ENCODE measurements at regions not wholly inside any gene's neighbourhood (a gene's known extent, or its start where the extent isn't known, plus 50 kb on each side); places are given as distances from the start of the nearest gene placed in this dataset.

- TF ChIP-seq ZSCAN16 (tag by site-specific recombination; IDR thresholded peaks at IDR 0.05) (no peak), BCL6B (tag by site-specific recombination; IDR thresholded peaks at IDR 0.05) (no peak), ZNF423 (tag by site-specific recombination; IDR thresholded peaks at IDR 0.05) (no peak)
Observed at GRCh38 chr9:90102292-90102901, 497.6 kb downstream of the GADD45G start (continued).

- TF ChIP-seq KLF10 (tag by site-specific recombination; IDR thresholded peaks at IDR 0.05): no peak
- no peak for TF ChIP-seq ZNF610 (tag by site-specific recombination; IDR thresholded peaks at IDR 0.05; ENCODE audit: borderline replicate concordance)
- TF ChIP-seq ZNF211 (tag by site-specific recombination; IDR thresholded peaks at IDR 0.05; ENCODE audit: low read depth): no peak
- no peak for TF ChIP-seq YY1 (tag by site-specific recombination; IDR thresholded peaks at IDR 0.05)
- TF ChIP-seq ZNF140 (tag by site-specific recombination; IDR thresholded peaks at IDR 0.05): no peak
- TF ChIP-seq ZBTB26 (tag by site-specific recombination; optimal IDR thresholded peaks at IDR 0.05): no peak
- TF ChIP-seq ZNF394 (tag by site-specific recombination; IDR thresholded peaks at IDR 0.05; ENCODE audit: borderline replicate concordance): no peak
- TF ChIP-seq OVOL3 (tag by site-specific recombination; IDR thresholded peaks at IDR 0.05): no peak
- ChIA-PET CTCF (interaction anchor here (0.7 to 5.1 kb wide), 6 partner anchors 438 to 529 kb away, joined by 3 to 234 read pairs (median 10); partner anchors contain the start of gene GADD45G), POLR2A (interaction anchor here (0.6 kb wide), 1 partner anchor 282 kb away, joined by 3 read pairs; no protein-coding TSS in a partner anchor)
- no peak overlapping the region for H3K4me3 ChIP-seq (ENCODE audit: low read depth, low read length)
- no peaks in the 10 kb centered on the region for H3K36me3 ChIP-seq (ENCODE audit: control insufficient read depth in 2 of 2, insufficient read depth in 1 of 2, low read length in 2 of 2)
- H3K4me1 ChIP-seq (ENCODE audit: control insufficient read depth, insufficient read depth, low read length): no peaks in the 10 kb centered on the region; the same call in 1 of the 2 replicates
- no peak overlapping the region for H3K27ac ChIP-seq (ENCODE audit: extremely low read depth, low read depth, low read length)
- H3K9me3 ChIP-seq (ENCODE audit: control insufficient read depth, insufficient read depth, low read depth, low read length): no peaks in the 10 kb centered on the region
Observed at GRCh38 chr9:90103771-90104170, 499.0 kb downstream of the GADD45G start.

- TF ChIP-seq MEIS1 (CRISPR knock-in tag; IDR thresholded peaks at IDR 0.05; ENCODE audit: borderline replicate concordance) (no peak), ZNF792 (tag by site-specific recombination; IDR thresholded peaks at IDR 0.05) (no peak)
- Histone ChIP-seq H3K4me3 (ENCODE audit: low read depth, low read length) (no peak overlapping the region), H3K27ac (ENCODE audit: extremely low read depth, low read depth, low read length) (no peak overlapping the region), H3K9me3 (ENCODE audit: control insufficient read depth, insufficient read depth, low read depth, low read length) (no peaks in the 10 kb centered on the region), H3K4me1 (ENCODE audit: control insufficient read depth, insufficient read depth, low read length) (no peaks in the 10 kb centered on the region; the same call in 1 of the 2 replicates), H3K36me3 (ENCODE audit: control insufficient read depth in 2 of 2, insufficient read depth in 1 of 2, low read length in 2 of 2) (no peaks in the 10 kb centered on the region)
- POLR2A ChIA-PET: no interaction called here
- CTCF ChIA-PET: interaction anchor here (0.6 to 3.7 kb wide), 12 partner anchors 15 to 1414 kb away, joined by 3 to 25 read pairs (median 4); no protein-coding TSS in a partner anchor
Observed at GRCh38 chr9:90105773-90106172, 501.0 kb downstream of the GADD45G start.

- Histone ChIP-seq H3K4me1 (ENCODE audit: control insufficient read depth, insufficient read depth, low read length) (no peaks in the 10 kb centered on the region; the same call in 1 of the 2 replicates), H3K27ac (ENCODE audit: extremely low read depth, low read depth, low read length) (no peak overlapping the region), H3K36me3 (ENCODE audit: control insufficient read depth in 2 of 2, insufficient read depth in 1 of 2, low read length in 2 of 2) (no peaks in the 10 kb centered on the region), H3K4me3 (ENCODE audit: low read depth, low read length) (no peak overlapping the region), H3K9me3 (ENCODE audit: control insufficient read depth, insufficient read depth, low read depth, low read length) (no peaks in the 10 kb centered on the region)
- CTCF ChIA-PET: interaction anchor here (0.6 to 3.7 kb wide), 8 partner anchors 276 to 578 kb away, joined by 3 to 25 read pairs (median 4); no protein-coding TSS in a partner anchor
- POLR2A ChIA-PET: interaction anchor here (0.8 kb wide), 1 partner anchor 502 kb away, joined by 4 read pairs; the partner anchor contains the start of gene GADD45G
- TF ChIP-seq ZNF23 (tag by site-specific recombination; IDR thresholded peaks at IDR 0.05; ENCODE audit: borderline replicate concordance): no peak
- TF ChIP-seq ZNF146 (tag by site-specific recombination; IDR thresholded peaks at IDR 0.05): no peak
- TF ChIP-seq YY2 (tag by site-specific recombination; IDR thresholded peaks at IDR 0.05): no peak
- no peak for TF ChIP-seq ZFP41 (tag by site-specific recombination; IDR thresholded peaks at IDR 0.05; ENCODE audit: borderline replicate concordance)
- TF ChIP-seq PRDM10 (tag by site-specific recombination; IDR thresholded peaks at IDR 0.05): no peak
- no peak for TF ChIP-seq ZNF639 (tag by site-specific recombination; IDR thresholded peaks at IDR 0.05)
- TF ChIP-seq ZNF777 (tag by site-specific recombination; IDR thresholded peaks at IDR 0.05; ENCODE audit: borderline replicate concordance): no peak
- TF ChIP-seq ZNF560 (tag by site-specific recombination; IDR thresholded peaks at IDR 0.05; ENCODE audit: borderline replicate concordance): no peak
Observed at GRCh38 chr9:90107040-90107725, 502.4 kb downstream of the GADD45G start.
